GM13977 (cell line): ENCODE measurements at regions not wholly inside any gene's neighbourhood (a gene's known extent, or its start where the extent isn't known, plus 50 kb on each side); places are given as distances from the start of the nearest gene placed in this dataset.

Experiments
- DNase-seq: peaks from one replicate; pipeline ENCODE4 v3.0.0; 2012; ENCODE audit warnings: low spot score
- in situ Hi-C: fragments of 300-500 bp; cut with MboI; formaldehyde crosslinking; loops from one replicate; pipeline ENCODE4 v1.12.0; 2022; ENCODE audit warnings: low sequenced_read_pairs, low pct_unique_long_range_greater_than_20kb, mixed read lengths, inconsistent platforms; ENCODE audit not compliant: unreplicated experiment
- TF ChIP-seq, protein P1 (sequence below): IDR thresholded peaks from 2 replicates; pipeline ENCODE4 v1.5.1; 2012; ENCODE audit warnings: mild to moderate bottlenecking, control low read depth; ENCODE audit not compliant: insufficient read depth; ENCODE audit errors: extremely low read depth, missing control alignments

DNA sequence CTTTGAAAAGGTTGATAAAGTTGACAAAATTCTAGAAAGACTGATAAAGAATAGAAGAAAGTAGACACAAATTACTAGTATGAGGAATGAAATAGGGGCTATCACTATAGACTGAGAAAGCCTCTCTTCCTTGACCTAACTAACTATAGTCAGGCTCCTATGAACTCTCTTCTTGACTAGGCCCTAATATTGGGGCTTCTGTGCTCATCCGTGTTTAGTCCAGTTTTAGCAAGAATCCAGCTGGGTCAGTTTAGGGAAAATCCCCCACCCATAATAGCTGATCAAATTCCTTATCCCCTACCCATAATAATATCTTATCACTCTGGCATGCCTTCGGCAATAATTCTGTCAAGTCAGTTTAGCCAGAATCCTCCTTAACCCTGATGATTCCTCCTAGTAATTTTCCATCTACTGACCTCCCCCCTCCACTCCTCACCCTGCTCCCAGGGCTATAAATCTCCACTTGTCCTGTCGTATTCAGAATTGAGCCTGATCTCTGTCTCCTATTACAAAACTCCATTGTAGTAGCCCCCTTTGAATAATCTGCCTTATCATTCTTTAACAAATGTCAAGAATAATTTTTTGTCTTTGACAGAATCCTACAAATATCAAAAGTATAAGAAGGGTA lies 138.1 kb downstream of the TFAP2A start:
- DNase-seq = no peak
- in situ Hi-C loops = no loop called here
- TF ChIP-seq, protein P1, sequence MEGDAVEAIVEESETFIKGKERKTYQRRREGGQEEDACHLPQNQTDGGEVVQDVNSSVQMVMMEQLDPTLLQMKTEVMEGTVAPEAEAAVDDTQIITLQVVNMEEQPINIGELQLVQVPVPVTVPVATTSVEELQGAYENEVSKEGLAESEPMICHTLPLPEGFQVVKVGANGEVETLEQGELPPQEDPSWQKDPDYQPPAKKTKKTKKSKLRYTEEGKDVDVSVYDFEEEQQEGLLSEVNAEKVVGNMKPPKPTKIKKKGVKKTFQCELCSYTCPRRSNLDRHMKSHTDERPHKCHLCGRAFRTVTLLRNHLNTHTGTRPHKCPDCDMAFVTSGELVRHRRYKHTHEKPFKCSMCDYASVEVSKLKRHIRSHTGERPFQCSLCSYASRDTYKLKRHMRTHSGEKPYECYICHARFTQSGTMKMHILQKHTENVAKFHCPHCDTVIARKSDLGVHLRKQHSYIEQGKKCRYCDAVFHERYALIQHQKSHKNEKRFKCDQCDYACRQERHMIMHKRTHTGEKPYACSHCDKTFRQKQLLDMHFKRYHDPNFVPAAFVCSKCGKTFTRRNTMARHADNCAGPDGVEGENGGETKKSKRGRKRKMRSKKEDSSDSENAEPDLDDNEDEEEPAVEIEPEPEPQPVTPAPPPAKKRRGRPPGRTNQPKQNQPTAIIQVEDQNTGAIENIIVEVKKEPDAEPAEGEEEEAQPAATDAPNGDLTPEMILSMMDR = no peak

DNA sequence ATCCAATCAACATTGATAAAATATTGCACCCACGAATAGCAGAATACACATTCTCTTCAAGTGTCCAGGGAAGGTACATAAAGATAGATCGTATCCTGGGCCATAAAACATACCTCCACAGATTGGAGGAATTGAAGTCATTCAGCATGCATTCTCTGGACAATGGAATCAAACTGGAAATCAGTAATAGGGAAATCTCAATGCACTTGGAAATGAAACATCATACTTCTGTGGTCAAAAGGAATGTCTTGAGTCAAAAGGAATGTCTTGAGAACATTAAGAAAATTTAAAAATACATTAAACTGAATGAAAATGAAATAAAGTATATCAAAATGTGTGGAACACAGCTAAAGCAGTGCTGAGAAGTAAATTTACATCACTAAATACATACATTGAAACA lies 138.8 kb downstream of the TFAP2A start:
- in situ Hi-C loops = no loop called here
- no peak for DNase-seq
- TF ChIP-seq, protein P1 = no peak

DNA sequence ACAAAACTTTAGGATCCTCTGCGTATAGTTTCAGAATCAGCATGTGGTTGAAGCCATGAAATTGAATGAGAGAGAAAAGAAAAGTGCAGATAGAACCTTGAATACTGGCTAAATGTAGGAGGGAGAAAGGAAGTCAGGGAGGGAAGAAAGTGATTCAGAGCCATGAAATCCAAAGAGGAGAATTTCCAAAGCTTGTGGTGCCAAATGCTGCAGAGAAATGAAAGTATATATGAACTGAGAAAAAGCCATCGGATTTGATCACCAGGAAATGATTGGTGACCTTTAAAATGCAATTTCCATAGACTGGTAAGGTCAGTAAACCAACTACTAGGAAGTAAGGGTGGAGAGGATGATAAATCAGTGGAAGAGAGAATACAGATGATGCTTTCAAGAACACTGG lies 142.3 kb downstream of the TFAP2A start:
- in situ Hi-C loops = no loop called here
- DNase-seq = no peak
- TF ChIP-seq, protein P1 = no peak

DNA sequence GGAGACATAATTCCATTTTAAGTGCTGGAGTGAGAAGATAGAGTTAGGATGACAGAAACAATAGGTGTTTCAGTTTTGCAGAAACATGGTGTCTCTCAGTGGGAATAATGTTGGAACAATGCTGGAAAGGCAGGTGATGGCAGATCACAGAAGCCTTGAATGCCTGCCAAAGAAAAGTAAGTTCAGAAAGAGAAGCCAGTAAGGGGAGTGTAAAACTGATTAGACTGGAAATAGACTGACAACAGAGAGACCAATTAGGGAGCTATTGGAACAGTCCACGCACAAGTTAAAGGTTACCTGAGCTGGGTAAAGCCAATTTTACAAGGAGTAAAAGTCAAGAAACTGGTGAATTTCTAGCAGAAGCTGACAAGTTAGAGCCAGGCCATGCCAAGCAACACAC lies 142.9 kb downstream of the TFAP2A start:
- in situ Hi-C loops = no loop called here
- TF ChIP-seq, protein P1 = no peak
- no peak for DNase-seq

DNA sequence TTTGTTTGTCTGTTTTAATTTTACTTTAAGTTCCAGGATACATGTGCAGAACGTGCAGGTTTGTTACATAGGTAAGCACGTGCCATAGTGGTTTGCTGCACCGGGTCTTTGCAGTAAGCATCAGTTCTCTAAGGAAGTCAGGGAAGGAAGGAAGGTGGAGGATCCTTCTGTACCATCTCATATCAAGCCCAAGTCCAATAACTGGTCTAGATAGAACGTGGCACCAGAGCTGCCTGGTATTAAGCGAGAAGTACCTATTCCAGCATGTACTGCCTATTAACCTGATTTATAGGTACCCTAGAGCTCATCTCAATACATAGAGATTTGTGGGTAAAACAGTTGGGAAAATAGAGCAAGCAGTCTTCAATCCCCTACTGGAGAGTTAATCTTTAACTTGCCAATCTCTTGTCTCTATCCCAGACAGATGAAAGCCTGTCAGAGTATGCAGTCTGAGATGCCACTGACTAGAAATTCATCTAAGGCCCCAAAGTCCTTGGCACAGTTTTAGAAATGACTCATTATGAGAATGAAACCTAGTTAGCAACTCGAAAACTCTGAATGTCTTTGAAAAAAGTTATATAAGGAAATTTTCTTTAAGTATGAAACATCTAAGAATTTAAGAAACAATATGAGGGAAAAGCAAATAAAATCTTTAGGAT lies 144.9 kb downstream of the TFAP2A start:
- in situ Hi-C loops = no loop called here
- TF ChIP-seq, protein P1 = no peak
- peak; percentile 7 for DNase-seq

DNA sequence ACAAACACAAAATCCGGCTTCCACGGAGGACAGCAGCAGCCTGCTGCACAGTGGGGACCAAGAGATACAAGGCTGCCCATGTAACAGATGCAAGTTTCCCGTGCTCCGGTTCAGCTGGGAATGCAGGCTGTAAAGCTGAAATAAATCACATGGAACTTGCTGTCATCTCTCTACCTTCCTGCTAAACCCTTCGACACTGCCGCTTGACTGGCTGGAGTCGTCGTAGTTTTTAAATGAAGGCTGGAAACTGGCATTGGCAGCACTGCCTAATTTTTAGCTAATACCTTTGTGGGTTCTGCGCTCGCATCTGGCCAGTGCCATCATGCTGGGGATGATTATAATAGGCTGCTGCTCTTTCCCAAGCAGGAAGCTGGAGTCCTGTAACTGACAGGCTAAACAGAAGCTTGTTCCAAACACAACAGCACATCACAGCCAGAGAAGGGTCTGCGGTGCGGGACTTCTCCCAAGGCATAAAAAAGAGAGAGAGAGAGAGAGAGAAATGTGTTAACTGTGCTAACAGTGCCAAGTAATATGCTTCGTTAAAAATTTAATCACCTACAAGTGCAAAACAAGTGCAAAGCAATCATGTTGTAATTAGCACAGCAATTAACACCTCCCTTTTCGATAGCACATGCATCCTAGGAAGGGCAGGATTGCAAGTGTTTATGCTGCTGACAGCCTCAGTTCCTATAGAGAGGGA lies 146.1 kb downstream of the TFAP2A start:
- TF ChIP-seq, protein P1 = no peak
- no peak for DNase-seq
- in situ Hi-C loops = no loop called here
